Activated T-helper 1 cell treated with anti-CD3 and anti-CD28 coated beads, Interleukin-12 subunit alpha, Interleukin-12 subunit beta, Interleukin-2, Interleukin-4 antibody, amounts not matched to agents 30 ng/mL and 10 ng/mL and 1 ng/mL, durations not matched to agents 14 hours and 24 hours and 36 hours (primary cell): ENCODE measurements at regions not wholly inside any gene's neighbourhood (a gene's known extent, or its start where the extent isn't known, plus 50 kb on each side); places are given as distances from the start of the nearest gene placed in this dataset.
"Not testable (repeated sequence)": the region's sequence is repeated elsewhere in the genome, so short reads cannot be mapped to it uniquely, and the experiment has no call there.

Source experiments
- DNase-seq: peaks from one replicate; pipeline ENCODE4 v3.0.0; 2021; ENCODE audit warnings: low spot score
- H3K27ac Mint-ChIP-seq: one replicate; pipeline ENCODE4 v1.8.0; 2021; ENCODE audit warnings: mild to moderate bottlenecking, mixed read lengths
- H3K27me3 Mint-ChIP-seq: one replicate; pipeline ENCODE4 v1.8.0; 2022; ENCODE audit warnings: mild to moderate bottlenecking, moderate library complexity, mixed read lengths; ENCODE audit not compliant: insufficient read depth
- H3K36me3 Mint-ChIP-seq: one replicate; pipeline ENCODE4 v1.8.0; 2021; ENCODE audit warnings: low read depth, mixed read lengths
- H3K4me1 Mint-ChIP-seq: one replicate; pipeline ENCODE4 v1.8.0; 2021; ENCODE audit warnings: low read depth, mixed read lengths
- H3K4me3 Mint-ChIP-seq: one replicate; pipeline ENCODE4 v1.8.0; 2021; ENCODE audit warnings: mild to moderate bottlenecking, moderate library complexity, mixed read lengths
- H3K9me3 Mint-ChIP-seq: one replicate; pipeline ENCODE4 v1.8.0; 2021; ENCODE audit warnings: mixed read lengths
- intact Hi-C: fragments of 100-400 bp; cut with micrococcal nuclease; formaldehyde crosslinking; loops from one replicate; pipeline ENCODE4 v1.15.1; 2024

GRCh38 chr2:223487214-223487846, 114.8 kb downstream of the SCG2 start:
- intact Hi-C loops, result no loop called here
- Mint-ChIP-seq H3K36me3 (no peaks in the 10 kb centered on the region), H3K4me1 (no peaks in the 10 kb centered on the region)

GRCh38 chr2:223488814-223489213, 113.3 kb downstream of the SCG2 start:
- H3K4me1 Mint-ChIP-seq, result no peaks in the 10 kb centered on the region
- H3K27me3 Mint-ChIP-seq, result peaks cover 2% of the 10 kb centered on the region
- no peak overlapping the region for H3K27ac Mint-ChIP-seq
- no peak for DNase-seq
- no peak overlapping the region for H3K4me3 Mint-ChIP-seq
- H3K36me3 Mint-ChIP-seq, result no peaks in the 10 kb centered on the region
- intact Hi-C loops, result no loop called here
- no peaks in the 10 kb centered on the region for H3K9me3 Mint-ChIP-seq

More at GRCh38 chr2:223487214-223487846, 114.8 kb downstream of the SCG2 start:
- Mint-ChIP-seq H3K27ac (no peak overlapping the region), H3K27me3 (peaks cover 2% of the 10 kb centered on the region), H3K4me3 (no peak overlapping the region), H3K9me3 (no peaks in the 10 kb centered on the region)
- DNase-seq, result no peak

- no peak overlapping the region for H3K4me3 Mint-ChIP-seq
- H3K27me3 Mint-ChIP-seq, result peaks cover 2% of the 10 kb centered on the region
- DNase-seq, result no peak
- no peak overlapping the region for H3K27ac Mint-ChIP-seq
- H3K36me3 Mint-ChIP-seq, result no peaks in the 10 kb centered on the region
- intact Hi-C loops, result no loop called here
- H3K4me1 Mint-ChIP-seq, result no peaks in the 10 kb centered on the region
- H3K9me3 Mint-ChIP-seq, result no peaks in the 10 kb centered on the region
Measured at GRCh38 chr2:223494496-223494895, 107.7 kb downstream of the SCG2 start.

- H3K4me1 Mint-ChIP-seq, result no peaks in the 10 kb centered on the region
- peaks cover 2% of the 10 kb centered on the region for H3K27me3 Mint-ChIP-seq
- H3K27ac Mint-ChIP-seq, result no peak overlapping the region
- intact Hi-C loops, result no loop called here
- H3K36me3 Mint-ChIP-seq, result no peaks in the 10 kb centered on the region
- H3K4me3 Mint-ChIP-seq, result no peak overlapping the region
- no peaks in the 10 kb centered on the region for H3K9me3 Mint-ChIP-seq
- DNase-seq, result no peak
Measured at GRCh38 chr2:223494942-223495341, 107.2 kb downstream of the SCG2 start.

GRCh38 chr2:223496853-223497252, 105.3 kb downstream of the SCG2 start:
- intact Hi-C loops, H3K9me3 Mint-ChIP-seq, H3K27me3 Mint-ChIP-seq: not testable (repeated sequence)

GRCh38 chr2:223500709-223501108, 101.5 kb downstream of the SCG2 start:
- Mint-ChIP-seq H3K4me3 (no peak overlapping the region), H3K36me3 (no peaks in the 10 kb centered on the region), H3K27me3 (peaks cover 2% of the 10 kb centered on the region), H3K27ac (no peak overlapping the region), H3K4me1 (no peaks in the 10 kb centered on the region), H3K9me3 (no peaks in the 10 kb centered on the region)
- DNase-seq, result no peak
- intact Hi-C loops, result no loop called here

More at GRCh38 chr2:223496853-223497252, 105.3 kb downstream of the SCG2 start:
- not testable (repeated sequence) for H3K4me3 Mint-ChIP-seq, H3K36me3 Mint-ChIP-seq, H3K4me1 Mint-ChIP-seq, H3K27ac Mint-ChIP-seq, DNase-seq

GRCh38 chr2:223501641-223502040, 100.5 kb downstream of the SCG2 start:
- no peak overlapping the region for H3K27ac Mint-ChIP-seq
- peaks cover 2% of the 10 kb centered on the region for H3K27me3 Mint-ChIP-seq
- H3K4me1 Mint-ChIP-seq, result no peaks in the 10 kb centered on the region
- H3K9me3 Mint-ChIP-seq, result no peaks in the 10 kb centered on the region
- DNase-seq, result no peak
- H3K36me3 Mint-ChIP-seq, result no peaks in the 10 kb centered on the region
- intact Hi-C loops, result no loop called here
- no peak overlapping the region for H3K4me3 Mint-ChIP-seq

GRCh38 chr2:223503746-223504145, 98.4 kb downstream of the SCG2 start:
- H3K27ac Mint-ChIP-seq, result no peak overlapping the region
- intact Hi-C loops, result no loop called here
- H3K4me1 Mint-ChIP-seq, result no peaks in the 10 kb centered on the region
- no peaks in the 10 kb centered on the region for H3K9me3 Mint-ChIP-seq
- peaks cover 2% of the 10 kb centered on the region for H3K27me3 Mint-ChIP-seq
- DNase-seq, result no peak
- no peak overlapping the region for H3K4me3 Mint-ChIP-seq
- H3K36me3 Mint-ChIP-seq, result no peaks in the 10 kb centered on the region

- no peak overlapping the region for H3K4me3 Mint-ChIP-seq
- H3K9me3 Mint-ChIP-seq, result no peaks in the 10 kb centered on the region
- peaks cover 2% of the 10 kb centered on the region for H3K27me3 Mint-ChIP-seq
- no peaks in the 10 kb centered on the region for H3K36me3 Mint-ChIP-seq
- no peak overlapping the region for H3K27ac Mint-ChIP-seq
- intact Hi-C loops, result no loop called here
- no peak for DNase-seq
- H3K4me1 Mint-ChIP-seq, result no peaks in the 10 kb centered on the region
Measured at GRCh38 chr2:223508372-223508771, 93.8 kb downstream of the SCG2 start.

- H3K4me3 Mint-ChIP-seq, result no peak overlapping the region
- no peak overlapping the region for H3K27ac Mint-ChIP-seq
- peaks cover 2% of the 10 kb centered on the region for H3K27me3 Mint-ChIP-seq
- no peaks in the 10 kb centered on the region for H3K36me3 Mint-ChIP-seq
- H3K9me3 Mint-ChIP-seq, result no peaks in the 10 kb centered on the region
- DNase-seq, result no peak
- intact Hi-C loops, result no loop called here
- no peaks in the 10 kb centered on the region for H3K4me1 Mint-ChIP-seq
Measured at GRCh38 chr2:223510713-223511112, 91.4 kb downstream of the SCG2 start.

- Mint-ChIP-seq H3K27me3 (peaks cover 2% of the 10 kb centered on the region), H3K9me3 (no peaks in the 10 kb centered on the region), H3K4me3 (no peak overlapping the region), H3K36me3 (no peaks in the 10 kb centered on the region), H3K4me1 (no peaks in the 10 kb centered on the region), H3K27ac (no peak overlapping the region)
- DNase-seq, result no peak
- intact Hi-C loops, result no loop called here
Measured at GRCh38 chr2:223511168-223511567, 91.0 kb downstream of the SCG2 start.

GRCh38 chr2:223513771-223514455, 88.2 kb downstream of the SCG2 start:
- peaks cover 2% of the 10 kb centered on the region for H3K27me3 Mint-ChIP-seq
- no peak overlapping the region for H3K4me3 Mint-ChIP-seq
- no peaks in the 10 kb centered on the region for H3K4me1 Mint-ChIP-seq
- H3K36me3 Mint-ChIP-seq, result no peaks in the 10 kb centered on the region
- no peak for DNase-seq
- H3K27ac Mint-ChIP-seq, result no peak overlapping the region
- intact Hi-C loops, result no loop called here
- H3K9me3 Mint-ChIP-seq, result no peaks in the 10 kb centered on the region

GRCh38 chr2:223519471-223519870, 82.7 kb downstream of the SCG2 start:
- Mint-ChIP-seq H3K9me3 (no peaks in the 10 kb centered on the region), H3K27ac (no peak overlapping the region), H3K4me3 (no peak overlapping the region), H3K36me3 (no peaks in the 10 kb centered on the region), H3K27me3 (peaks cover 2% of the 10 kb centered on the region), H3K4me1 (no peaks in the 10 kb centered on the region)
- DNase-seq, result no peak
- intact Hi-C loops, result no loop called here
